ENCODE measurements at regions not wholly inside any gene's neighbourhood (a gene's known extent, or its start where the extent isn't known, plus 50 kb on each side); places are given as distances from the start of the nearest gene placed in this dataset.

DNA sequence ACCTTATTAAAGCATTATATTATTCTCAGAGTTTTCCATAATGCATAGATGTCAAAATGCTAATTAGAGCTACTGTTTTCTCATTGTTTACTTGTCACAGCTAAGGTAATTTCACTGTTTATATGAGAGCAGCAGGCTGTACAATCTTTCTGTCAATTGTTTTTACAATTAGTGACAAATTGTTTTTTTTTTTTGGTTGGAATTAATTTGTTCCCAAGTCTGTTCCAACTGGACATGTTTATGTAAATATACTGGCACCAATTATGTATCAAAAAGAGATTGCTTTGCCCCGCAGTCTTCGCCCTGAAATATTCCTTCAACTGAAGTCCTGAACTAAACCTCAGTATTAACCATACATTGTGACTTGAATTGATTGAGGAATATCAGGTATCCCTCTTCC, 72.3 kb upstream of the GRIA4 start:
- Histone ChIP-seq H4K20me1 (replicated peaks; ENCODE audit: control insufficient read depth, insufficient read depth, low read length) (no peaks in the 10 kb centered on the region), H3K27ac (ENCODE audit: extremely low read depth, low read depth, low read length) (no peak overlapping the region), H3K9ac (ENCODE audit: insufficient read depth in 1 of 2, low read depth in 2 of 2, low read length in 2 of 2) (no peak overlapping the region), H3K4me2 (ENCODE audit: insufficient read depth, low read length) (no peak overlapping the region), H3K36me3 (ENCODE audit: control insufficient read depth, insufficient read depth, low read length) (no peaks in the 10 kb centered on the region), H3K79me2 (ENCODE audit: control insufficient read depth, insufficient read depth, low read length) (no peaks in the 10 kb centered on the region), H3K9me1 (ENCODE audit: control insufficient read depth, insufficient read depth, low read length) (no peaks in the 10 kb centered on the region), H3K4me3 (no peak overlapping the region), H3K27me3 (ENCODE audit: control insufficient read depth in 2 of 2, insufficient read depth in 2 of 2, low read length in 2 of 2) (no peaks in the 10 kb centered on the region), H2AFZ (ENCODE audit: low read depth, low read length) (no peak overlapping the region), H3K4me1 (replicated peaks in 1 of 2; ENCODE audit: control insufficient read depth in 2 of 2, insufficient read depth in 2 of 2, low read length in 2 of 2) (no peaks in the 10 kb centered on the region), H3K9me3 (replicated peaks; ENCODE audit: control insufficient read depth, insufficient read depth, low read depth, low read length) (no peaks in the 10 kb centered on the region)
- POLR2A ChIA-PET, result no interaction called here
- in situ Hi-C loops (cut with MboI), result no loop called here
- DNase-seq (ENCODE audit: extremely low read depth in 1 of 4, low spot score in 3 of 4) (no peak), ATAC-seq (no peak), FAIRE-seq (no peak)
- CTCF ChIA-PET (ENCODE audit: low intra/inter-chr PET ratio), result no interaction called here
- TF ChIP-seq MAZ (CRISPR knock-in tag; conservative IDR thresholded peaks at IDR 0.05 in 1 of 2, IDR thresholded peaks at IDR 0.05 in 1 of 2) (no peak), ZFPM2 (CRISPR knock-in tag; IDR thresholded peaks at IDR 0.05) (no peak), POU5F1 (IDR thresholded peaks at IDR 0.05; ENCODE audit: borderline replicate concordance, low read depth, low read length, partially characterized antibody) (no peak), ARID1B (IDR thresholded peaks at IDR 0.05) (no peak), LEF1 (IDR thresholded peaks at IDR 0.05) (no peak), ASH1L (IDR thresholded peaks at IDR 0.05; ENCODE audit: borderline replicate concordance, low read depth, partially characterized antibody) (no peak)
- TF ChIP-seq, protein P1, sequence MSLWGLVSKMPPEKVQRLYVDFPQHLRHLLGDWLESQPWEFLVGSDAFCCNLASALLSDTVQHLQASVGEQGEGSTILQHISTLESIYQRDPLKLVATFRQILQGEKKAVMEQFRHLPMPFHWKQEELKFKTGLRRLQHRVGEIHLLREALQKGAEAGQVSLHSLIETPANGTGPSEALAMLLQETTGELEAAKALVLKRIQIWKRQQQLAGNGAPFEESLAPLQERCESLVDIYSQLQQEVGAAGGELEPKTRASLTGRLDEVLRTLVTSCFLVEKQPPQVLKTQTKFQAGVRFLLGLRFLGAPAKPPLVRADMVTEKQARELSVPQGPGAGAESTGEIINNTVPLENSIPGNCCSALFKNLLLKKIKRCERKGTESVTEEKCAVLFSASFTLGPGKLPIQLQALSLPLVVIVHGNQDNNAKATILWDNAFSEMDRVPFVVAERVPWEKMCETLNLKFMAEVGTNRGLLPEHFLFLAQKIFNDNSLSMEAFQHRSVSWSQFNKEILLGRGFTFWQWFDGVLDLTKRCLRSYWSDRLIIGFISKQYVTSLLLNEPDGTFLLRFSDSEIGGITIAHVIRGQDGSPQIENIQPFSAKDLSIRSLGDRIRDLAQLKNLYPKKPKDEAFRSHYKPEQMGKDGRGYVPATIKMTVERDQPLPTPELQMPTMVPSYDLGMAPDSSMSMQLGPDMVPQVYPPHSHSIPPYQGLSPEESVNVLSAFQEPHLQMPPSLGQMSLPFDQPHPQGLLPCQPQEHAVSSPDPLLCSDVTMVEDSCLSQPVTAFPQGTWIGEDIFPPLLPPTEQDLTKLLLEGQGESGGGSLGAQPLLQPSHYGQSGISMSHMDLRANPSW (CRISPR knock-in tag; IDR thresholded peaks at IDR 0.05), result no peak
- TF ChIP-seq, protein P2, sequence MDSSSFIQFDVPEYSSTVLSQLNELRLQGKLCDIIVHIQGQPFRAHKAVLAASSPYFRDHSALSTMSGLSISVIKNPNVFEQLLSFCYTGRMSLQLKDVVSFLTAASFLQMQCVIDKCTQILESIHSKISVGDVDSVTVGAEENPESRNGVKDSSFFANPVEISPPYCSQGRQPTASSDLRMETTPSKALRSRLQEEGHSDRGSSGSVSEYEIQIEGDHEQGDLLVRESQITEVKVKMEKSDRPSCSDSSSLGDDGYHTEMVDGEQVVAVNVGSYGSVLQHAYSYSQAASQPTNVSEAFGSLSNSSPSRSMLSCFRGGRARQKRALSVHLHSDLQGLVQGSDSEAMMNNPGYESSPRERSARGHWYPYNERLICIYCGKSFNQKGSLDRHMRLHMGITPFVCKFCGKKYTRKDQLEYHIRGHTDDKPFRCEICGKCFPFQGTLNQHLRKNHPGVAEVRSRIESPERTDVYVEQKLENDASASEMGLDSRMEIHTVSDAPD (CRISPR knock-in tag; IDR thresholded peaks at IDR 0.05), result no peak
- intact Hi-C loops (cut with micrococcal nuclease), result no loop called here
- WGBS (ENCODE audit: insufficient coverage, low coverage, missing lambda C conversion rate), result 0% methylated on average over 2 of the region's 2 CpGs
- no TSS peak for BruUV-seq (replicated peaks)
